ENCODE measurements at regions not wholly inside any gene's neighbourhood (a gene's known extent, or its start where the extent isn't known, plus 50 kb on each side); places are given as distances from the start of the nearest gene placed in this dataset.

DNA sequence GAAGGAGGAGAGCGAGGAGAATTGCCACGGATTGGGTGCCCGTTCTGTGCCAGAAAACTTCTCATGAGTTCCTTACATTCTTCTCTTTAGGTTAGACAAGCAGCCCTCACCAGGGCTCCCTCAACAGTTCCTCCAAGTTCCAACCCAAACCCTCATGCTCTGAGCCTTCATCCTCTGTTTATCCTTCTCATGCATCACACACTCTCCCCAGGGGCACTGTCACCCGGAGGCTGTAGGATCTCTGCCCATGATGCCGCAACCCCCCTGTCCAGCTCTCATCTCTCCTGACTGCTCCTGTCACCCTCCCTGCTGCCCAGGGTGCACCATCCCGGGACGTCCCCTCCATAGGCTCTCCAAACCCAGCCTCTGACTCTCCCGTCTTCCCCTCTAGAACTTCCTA is 99.4 kb upstream of the MYCN start:
- TF ChIP-seq, protein P1, sequence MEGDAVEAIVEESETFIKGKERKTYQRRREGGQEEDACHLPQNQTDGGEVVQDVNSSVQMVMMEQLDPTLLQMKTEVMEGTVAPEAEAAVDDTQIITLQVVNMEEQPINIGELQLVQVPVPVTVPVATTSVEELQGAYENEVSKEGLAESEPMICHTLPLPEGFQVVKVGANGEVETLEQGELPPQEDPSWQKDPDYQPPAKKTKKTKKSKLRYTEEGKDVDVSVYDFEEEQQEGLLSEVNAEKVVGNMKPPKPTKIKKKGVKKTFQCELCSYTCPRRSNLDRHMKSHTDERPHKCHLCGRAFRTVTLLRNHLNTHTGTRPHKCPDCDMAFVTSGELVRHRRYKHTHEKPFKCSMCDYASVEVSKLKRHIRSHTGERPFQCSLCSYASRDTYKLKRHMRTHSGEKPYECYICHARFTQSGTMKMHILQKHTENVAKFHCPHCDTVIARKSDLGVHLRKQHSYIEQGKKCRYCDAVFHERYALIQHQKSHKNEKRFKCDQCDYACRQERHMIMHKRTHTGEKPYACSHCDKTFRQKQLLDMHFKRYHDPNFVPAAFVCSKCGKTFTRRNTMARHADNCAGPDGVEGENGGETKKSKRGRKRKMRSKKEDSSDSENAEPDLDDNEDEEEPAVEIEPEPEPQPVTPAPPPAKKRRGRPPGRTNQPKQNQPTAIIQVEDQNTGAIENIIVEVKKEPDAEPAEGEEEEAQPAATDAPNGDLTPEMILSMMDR (IDR thresholded peaks at IDR 0.05) = no peak
- TF ChIP-seq POLR2A (IDR thresholded peaks at IDR 0.05) = no peak

Measured in right lobe of liver (tissue), 4 donors.